GM19395 (cell line): ENCODE measurements at regions not wholly inside any gene's neighbourhood (a gene's known extent, or its start where the extent isn't known, plus 50 kb on each side); places are given as distances from the start of the nearest gene placed in this dataset.
"Not testable (repeated sequence)": the region's sequence is repeated elsewhere in the genome, so short reads cannot be mapped to it uniquely, and the experiment has no call there.

Experiments used
- ATAC-seq: cut with Tn5 transposase; IDR thresholded peaks from one replicate; pipeline ENCODE4 v1.9.1; 2021; ENCODE audit warnings: mild to moderate bottlenecking, moderate library complexity; ENCODE audit not compliant: unreplicated experiment

DNA sequence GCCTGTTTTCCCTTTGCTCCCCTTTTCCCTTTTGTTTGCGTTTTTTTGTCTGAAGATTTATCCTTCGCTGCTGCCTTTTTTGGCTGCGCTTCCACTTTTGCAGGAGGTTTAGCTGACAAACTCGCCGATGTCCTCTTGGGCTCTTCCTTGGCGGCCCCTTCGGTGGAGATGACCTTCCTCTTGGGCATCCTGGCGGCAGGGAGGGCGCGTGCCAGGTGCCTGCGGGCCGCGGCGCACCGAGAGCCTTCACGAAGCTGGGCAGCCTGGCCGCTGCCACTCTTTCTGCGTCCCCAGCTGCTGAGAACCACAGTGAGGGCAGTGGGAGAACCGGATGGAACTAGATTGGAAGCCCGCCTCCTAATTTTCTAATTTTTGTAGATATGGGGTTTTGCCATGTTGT lies 197.1 kb upstream of the C2CD4B start:
- ATAC-seq = no peak

GRCh38 chr15:62362608-62363007 lies 197.5 kb upstream of the C2CD4B start:
- ATAC-seq = no peak

- no peak for ATAC-seq
These were observed 198.8 kb upstream of the C2CD4B start for GRCh38 chr15:62363913-62364312.

GRCh38 chr15:62365795-62366442 lies 200.8 kb upstream of the C2CD4B start:
- ATAC-seq = no peak

GRCh38 chr15:62369454-62369853 lies 204.4 kb upstream of the C2CD4B start:
- ATAC-seq = no peak

DNA sequence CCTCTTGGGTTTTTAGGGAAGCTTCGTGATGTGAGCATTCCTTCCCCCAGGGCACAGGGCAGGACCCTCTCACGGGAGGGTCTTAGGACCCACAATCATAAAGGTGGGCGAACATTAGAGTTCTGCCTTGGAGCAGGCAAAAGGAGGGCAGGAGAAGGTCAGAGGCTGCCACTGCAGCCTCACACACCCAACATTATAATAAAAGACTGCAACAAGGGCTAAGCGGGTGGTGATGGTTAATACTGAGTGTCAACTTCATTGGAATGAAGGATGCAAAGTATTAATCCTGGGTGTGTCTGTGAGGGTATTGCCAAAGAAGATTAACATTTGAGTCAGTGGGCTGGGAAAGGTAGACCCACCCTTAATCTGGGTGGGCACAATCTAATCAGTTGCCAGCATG lies 206.6 kb upstream of the C2CD4B start:
- not testable (repeated sequence) for ATAC-seq

GRCh38 chr15:62377736-62378480 lies 212.8 kb upstream of the C2CD4B start:
- no peak for ATAC-seq

- no peak for ATAC-seq
These were observed 213.8 kb upstream of the C2CD4B start for GRCh38 chr15:62378772-62379498.

DNA sequence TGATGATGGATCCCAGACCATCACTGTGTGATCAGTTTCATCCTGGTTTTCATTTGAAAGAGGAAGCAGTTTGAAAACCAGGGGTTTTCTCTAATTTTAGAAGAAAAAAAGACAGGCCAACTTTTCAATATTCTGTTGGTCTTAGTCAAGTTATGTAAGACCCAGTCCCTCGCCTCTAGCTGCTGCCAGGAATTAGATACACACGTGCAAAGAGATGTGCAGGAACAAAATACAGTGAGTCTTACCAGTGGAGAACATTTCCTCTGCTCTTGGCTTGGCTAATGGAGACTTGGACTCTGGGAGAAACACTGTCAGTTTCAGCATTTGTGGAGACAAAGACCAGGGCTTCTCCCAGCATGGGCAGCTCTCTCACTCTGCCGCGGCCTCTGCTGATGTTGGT lies 214.9 kb upstream of the C2CD4B start:
- no peak for ATAC-seq

DNA sequence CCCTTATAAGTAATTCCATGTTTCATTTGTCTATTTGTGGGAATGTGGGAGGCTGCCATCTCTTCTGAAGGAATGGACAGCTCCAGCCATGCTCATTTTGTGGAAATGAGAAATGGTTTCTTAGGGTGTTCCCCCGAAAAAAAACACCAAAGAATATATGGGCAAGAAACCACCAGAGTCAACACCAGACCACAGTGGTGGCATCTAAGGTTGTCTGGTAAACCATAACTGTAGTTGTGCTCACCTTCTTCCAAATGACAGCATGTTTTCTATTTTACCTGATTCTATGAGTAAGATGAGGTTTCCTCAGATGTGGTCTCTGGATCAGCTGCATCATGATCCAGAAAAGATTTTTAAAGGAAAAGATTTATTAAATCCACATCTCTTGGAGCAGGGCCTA lies 217.0 kb upstream of the C2CD4B start:
- no peak for ATAC-seq

DNA sequence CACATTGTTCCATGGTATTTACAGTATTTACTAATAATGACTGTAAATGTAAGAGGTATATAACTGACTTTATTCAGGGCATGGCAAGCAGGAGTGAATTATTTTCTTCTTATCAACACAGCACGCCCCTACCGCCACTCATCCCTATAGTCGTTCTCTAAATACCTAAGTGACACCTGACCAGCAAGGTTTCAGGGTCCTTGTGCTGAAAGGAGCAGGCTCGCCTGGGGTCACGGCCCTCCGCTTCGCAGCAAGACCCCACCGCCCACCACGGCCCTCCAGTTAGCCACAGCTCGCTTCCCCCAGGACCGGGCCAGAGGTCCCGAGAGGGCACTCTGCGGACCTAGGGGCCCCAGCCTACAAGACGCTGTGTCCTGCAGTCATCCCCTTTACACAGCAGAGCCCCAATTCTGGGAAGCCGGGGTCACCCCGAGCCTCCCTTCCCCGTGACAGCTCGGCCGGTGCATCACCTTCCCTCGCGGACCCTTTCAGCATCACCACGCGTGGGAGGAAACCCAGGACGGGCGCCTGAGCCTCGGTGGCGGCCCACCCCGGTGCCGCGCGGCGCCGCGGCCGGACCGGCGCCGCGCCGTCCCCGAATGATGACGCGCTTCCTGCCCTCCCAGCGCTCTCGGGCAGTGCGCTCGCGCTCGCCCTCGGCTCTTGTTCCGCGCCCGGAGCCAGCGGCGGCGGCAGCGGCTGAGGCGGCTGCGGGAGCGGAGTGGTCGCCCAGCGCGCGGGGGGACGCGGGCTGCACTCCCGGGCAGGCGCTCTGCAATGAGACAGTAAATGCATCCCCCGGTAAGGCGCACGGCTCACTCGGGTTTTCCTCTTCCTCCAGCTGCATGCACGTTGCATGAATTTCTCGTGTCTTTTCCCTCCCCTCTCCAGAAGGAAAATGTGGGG lies 225.1 kb upstream of the C2CD4B start, which contains the start of gene TLN2:
TSS of gene TLN2 (plus strand) at position 666 of the 906 bp plus-strand sequence.
- peak; percentile 88 for ATAC-seq

GRCh38 chr15:62390791-62391640 lies 225.9 kb upstream of the C2CD4B start:
- peak; percentile 41 for ATAC-seq

DNA sequence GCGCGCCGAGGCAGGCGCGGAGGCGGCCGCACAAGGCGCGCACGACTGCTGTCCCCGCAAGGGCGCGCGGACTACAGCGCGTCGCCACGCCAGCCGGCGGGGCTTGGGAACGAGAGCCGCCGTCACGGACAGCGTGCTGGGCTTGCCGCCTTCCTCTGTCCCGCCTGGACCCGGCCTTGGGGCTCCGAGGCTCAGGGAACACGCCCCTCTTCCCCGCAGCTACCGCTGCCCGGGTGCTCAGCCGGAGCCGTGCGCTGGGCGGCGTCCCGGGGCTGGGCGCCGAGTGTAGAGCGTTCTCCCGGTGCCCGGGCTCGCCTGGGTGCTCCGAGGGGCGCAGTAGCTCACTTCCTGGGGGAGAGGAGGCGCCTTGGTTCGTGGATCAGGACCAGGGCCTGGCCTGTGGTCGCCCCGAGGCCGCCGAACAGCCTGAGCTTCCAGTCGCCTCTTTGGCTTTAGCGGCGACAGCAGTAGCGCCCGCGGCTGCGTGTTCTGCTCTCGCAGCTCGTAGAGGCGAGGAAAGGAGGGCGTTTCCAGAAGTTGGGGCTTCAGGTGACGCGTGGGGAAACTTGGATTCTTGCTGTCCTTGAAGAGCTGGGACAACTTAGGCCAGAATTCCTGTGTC lies 226.7 kb upstream of the C2CD4B start:
- ATAC-seq = no peak

GRCh38 chr15:62392376-62392775 lies 227.3 kb upstream of the C2CD4B start:
- ATAC-seq = no peak

DNA sequence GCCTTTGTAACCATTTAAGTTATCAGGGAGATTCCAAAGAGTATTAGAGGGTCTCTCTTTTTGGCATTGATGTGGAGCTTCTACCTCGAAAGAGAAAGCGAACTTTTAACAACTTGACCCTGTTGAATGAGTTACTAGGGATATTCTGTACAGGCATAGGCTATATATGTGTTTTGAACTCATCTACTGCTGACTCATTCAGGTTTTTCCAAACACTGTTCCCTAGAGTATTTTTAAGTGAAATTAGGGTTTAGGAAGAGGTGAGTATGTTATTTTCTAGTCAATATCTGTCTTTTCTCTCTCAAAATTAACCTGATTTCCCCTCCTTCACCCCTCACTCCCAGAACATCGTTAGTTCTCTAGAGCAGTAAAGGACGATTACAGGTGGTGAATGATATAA lies 228.1 kb upstream of the C2CD4B start:
- ATAC-seq = no peak

DNA sequence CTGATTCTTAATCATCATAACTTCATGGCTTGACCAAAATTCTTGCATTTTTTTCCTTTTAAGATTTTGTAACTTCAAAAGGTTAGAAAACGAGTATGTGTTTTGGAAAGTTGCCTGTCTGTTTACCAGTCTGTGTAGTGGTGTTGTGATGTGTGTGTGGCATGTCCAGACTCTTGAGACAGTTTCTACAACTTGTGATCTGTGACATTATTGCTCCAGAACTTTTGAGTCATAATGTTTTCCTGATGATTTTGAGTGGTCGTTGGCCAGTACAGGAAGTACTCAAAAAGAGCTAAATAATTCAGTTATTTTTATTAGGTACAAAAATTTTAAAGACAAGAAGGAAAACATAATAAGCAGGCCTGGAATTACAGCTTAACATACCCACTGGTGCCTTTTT lies 229.0 kb upstream of the C2CD4B start:
- ATAC-seq = no peak

- ATAC-seq = no peak
These were observed 235.7 kb upstream of the C2CD4B start for GRCh38 chr15:62400778-62401177.

GRCh38 chr15:62402687-62403086 lies 237.6 kb upstream of the C2CD4B start:
- ATAC-seq = no peak

GRCh38 chr15:62403164-62403809 lies 238.2 kb upstream of the C2CD4B start:
- ATAC-seq = no peak
